ENCODE measurements at regions not wholly inside any gene's neighbourhood (a gene's known extent, or its start where the extent isn't known, plus 50 kb on each side); places are given as distances from the start of the nearest gene placed in this dataset.

DNA sequence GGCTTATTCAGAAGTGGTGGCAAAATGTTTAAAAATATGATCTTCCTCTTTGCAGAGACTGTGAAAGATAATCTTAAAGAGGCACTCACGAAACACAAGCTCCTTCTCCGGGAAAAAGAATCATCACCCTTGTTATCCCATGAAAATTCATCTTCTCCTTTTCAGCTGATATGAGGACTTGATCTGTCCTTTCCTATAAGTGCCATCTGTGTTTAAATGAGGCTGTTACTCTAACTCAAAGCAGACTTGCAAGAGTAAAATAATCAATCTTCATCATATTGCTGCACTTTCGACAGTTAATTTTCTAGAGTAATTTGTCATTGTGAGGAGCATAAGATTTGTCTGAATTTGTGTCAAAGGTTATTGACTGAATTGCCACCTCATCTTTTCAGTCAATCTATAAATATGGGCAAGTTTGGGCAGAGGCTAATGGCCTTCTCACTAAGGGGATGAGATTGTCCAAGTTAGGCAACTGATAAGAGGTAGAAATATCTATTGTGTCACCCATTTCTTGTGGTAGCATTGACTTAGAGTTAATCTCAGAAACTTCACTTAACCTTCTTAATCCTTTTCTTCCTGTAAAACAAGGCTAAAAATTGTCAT is 452.9 kb downstream of the GRXCR1 start:
- TF ChIP-seq CTCF (IDR thresholded peaks at IDR 0.05; ENCODE audit: low read length) (no peak), EZH2 (optimal IDR thresholded peaks at IDR 0.05; ENCODE audit: low read depth, low read length) (no peak), EZH2phosphoT487 (IDR thresholded peaks at IDR 0.05; ENCODE audit: low read length) (no peak)

All from MM.1S (cell line).